Liver (tissue), 3 donors: ENCODE measurements at regions not wholly inside any gene's neighbourhood (a gene's known extent, or its start where the extent isn't known, plus 50 kb on each side); places are given as distances from the start of the nearest gene placed in this dataset.

Experiments used
- CTCF ChIP-seq: fragments of 150-350 bp; IDR thresholded peaks from 2 replicates; pipeline ENCODE4 v1.5.1; 2017; ENCODE audit warnings: improper control_type of control experiment, low read depth, low read length; ENCODE audit not compliant: missing input control
- EGR1 ChIP-seq, 2 donors: IDR thresholded peaks; 2 replicates each; pipeline ENCODE4 v1.6.1; 2016 to 2018; ENCODE audit warnings: antibody characterized with exemption in 2 of 2, low read depth in 2 of 2
- FOXA1 ChIP-seq: IDR thresholded peaks from 2 replicates; pipeline ENCODE4 v1.6.1; 2016; ENCODE audit warnings: antibody characterized with exemption
- HNF4A ChIP-seq, 2 donors: conservative IDR thresholded peaks; 2 replicates each; pipeline ENCODE4 v1.6.1; 2016; ENCODE audit warnings: antibody characterized with exemption in 2 of 2, mild to moderate bottlenecking in 2 of 2
- JUND ChIP-seq, 2 donors: IDR thresholded peaks; 2 replicates each; pipeline ENCODE4 v1.6.1; 2016; ENCODE audit warnings: antibody characterized with exemption in 2 of 2
- MAX ChIP-seq: IDR thresholded peaks from 2 replicates; pipeline ENCODE4 v1.6.1; 2016; ENCODE audit warnings: antibody characterized with exemption
- RAD21 ChIP-seq, 2 donors: IDR thresholded peaks; 2 replicates each; pipeline ENCODE4 v1.6.1; 2016; ENCODE audit warnings: antibody characterized with exemption in 2 of 2, mild to moderate bottlenecking in 2 of 2
- REST ChIP-seq: IDR thresholded peaks from 2 replicates; pipeline ENCODE4 v1.6.1; 2016; ENCODE audit warnings: antibody characterized with exemption, mild to moderate bottlenecking
- SP1 ChIP-seq: IDR thresholded peaks from 2 replicates; pipeline ENCODE4 v1.6.1; 2018; ENCODE audit warnings: antibody characterized with exemption, mild to moderate bottlenecking
- TAF1 ChIP-seq: conservative IDR thresholded peaks from 2 replicates; pipeline ENCODE4 v1.6.1; 2016; ENCODE audit warnings: antibody characterized with exemption, mild to moderate bottlenecking
- YY1 ChIP-seq: IDR thresholded peaks from 2 replicates; pipeline ENCODE4 v1.6.1; 2016; ENCODE audit warnings: antibody characterized with exemption, mild to moderate bottlenecking
- donor health status: healthy.
- donor health status: healthy.

GRCh38 chr1:209063767-209064659, 519.5 kb upstream of the CAMK1G start:
- TF ChIP-seq CTCF (no peak), YY1 (no peak), TAF1 (no peak), JUND (IDR thresholded peaks at IDR 0.05) (no peak), REST (no peak), MAX (no peak), HNF4A (conservative IDR thresholded peaks at IDR 0.05) (no peak), EGR1 (IDR thresholded peaks at IDR 0.05; ENCODE audit: low read depth in 2 of 2) (no peak), RAD21 (IDR thresholded peaks at IDR 0.05) (no peak), SP1 (no peak), FOXA1 (no peak)
